ENCODE measurements at regions not wholly inside any gene's neighbourhood (a gene's known extent, or its start where the extent isn't known, plus 50 kb on each side); places are given as distances from the start of the nearest gene placed in this dataset.

DNA sequence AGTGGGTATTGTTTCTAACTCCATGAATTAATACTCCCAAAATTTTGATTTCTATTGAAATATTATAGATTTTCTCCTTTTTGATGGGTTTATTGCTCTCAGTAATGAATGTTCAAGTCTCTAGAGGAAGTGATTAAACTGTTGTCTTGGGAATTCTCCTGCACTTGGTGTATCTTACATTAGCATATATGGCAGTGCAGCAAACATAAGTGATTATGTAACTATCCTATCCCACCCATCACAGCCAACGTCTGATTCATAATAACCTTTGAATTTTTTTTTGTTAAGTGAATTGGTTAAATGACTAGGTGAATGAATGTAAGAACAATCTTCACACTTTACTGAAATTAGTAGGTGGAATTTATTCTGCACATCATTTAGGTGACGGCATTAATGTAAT, 483.7 kb downstream of the TAF11L14 start:
- TF ChIP-seq, protein P1, sequence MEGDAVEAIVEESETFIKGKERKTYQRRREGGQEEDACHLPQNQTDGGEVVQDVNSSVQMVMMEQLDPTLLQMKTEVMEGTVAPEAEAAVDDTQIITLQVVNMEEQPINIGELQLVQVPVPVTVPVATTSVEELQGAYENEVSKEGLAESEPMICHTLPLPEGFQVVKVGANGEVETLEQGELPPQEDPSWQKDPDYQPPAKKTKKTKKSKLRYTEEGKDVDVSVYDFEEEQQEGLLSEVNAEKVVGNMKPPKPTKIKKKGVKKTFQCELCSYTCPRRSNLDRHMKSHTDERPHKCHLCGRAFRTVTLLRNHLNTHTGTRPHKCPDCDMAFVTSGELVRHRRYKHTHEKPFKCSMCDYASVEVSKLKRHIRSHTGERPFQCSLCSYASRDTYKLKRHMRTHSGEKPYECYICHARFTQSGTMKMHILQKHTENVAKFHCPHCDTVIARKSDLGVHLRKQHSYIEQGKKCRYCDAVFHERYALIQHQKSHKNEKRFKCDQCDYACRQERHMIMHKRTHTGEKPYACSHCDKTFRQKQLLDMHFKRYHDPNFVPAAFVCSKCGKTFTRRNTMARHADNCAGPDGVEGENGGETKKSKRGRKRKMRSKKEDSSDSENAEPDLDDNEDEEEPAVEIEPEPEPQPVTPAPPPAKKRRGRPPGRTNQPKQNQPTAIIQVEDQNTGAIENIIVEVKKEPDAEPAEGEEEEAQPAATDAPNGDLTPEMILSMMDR (IDR thresholded peaks at IDR 0.05): no peak
- POLR2A ChIA-PET: interaction anchor here (0.6 kb wide), 1 partner anchor 1501 kb away, joined by 5 read pairs; no protein-coding TSS in a partner anchor
- no peak overlapping the region for H3K4me3 Mint-ChIP-seq
- no peak overlapping the region for H3K27ac Mint-ChIP-seq
- peaks cover 2% of the 10 kb centered on the region for H3K27me3 Mint-ChIP-seq
- no peak for DNase-seq
- ATAC-seq (ENCODE audit: low read depth): no peak
- CTCF ChIA-PET: no interaction called here
- no peaks in the 10 kb centered on the region for H3K4me1 Mint-ChIP-seq
- intact Hi-C loops (cut with micrococcal nuclease): no loop called here
- H3K9me3 Mint-ChIP-seq: no peaks in the 10 kb centered on the region
- no peaks in the 10 kb centered on the region for H3K36me3 Mint-ChIP-seq (ENCODE audit: low read depth)

DNA sequence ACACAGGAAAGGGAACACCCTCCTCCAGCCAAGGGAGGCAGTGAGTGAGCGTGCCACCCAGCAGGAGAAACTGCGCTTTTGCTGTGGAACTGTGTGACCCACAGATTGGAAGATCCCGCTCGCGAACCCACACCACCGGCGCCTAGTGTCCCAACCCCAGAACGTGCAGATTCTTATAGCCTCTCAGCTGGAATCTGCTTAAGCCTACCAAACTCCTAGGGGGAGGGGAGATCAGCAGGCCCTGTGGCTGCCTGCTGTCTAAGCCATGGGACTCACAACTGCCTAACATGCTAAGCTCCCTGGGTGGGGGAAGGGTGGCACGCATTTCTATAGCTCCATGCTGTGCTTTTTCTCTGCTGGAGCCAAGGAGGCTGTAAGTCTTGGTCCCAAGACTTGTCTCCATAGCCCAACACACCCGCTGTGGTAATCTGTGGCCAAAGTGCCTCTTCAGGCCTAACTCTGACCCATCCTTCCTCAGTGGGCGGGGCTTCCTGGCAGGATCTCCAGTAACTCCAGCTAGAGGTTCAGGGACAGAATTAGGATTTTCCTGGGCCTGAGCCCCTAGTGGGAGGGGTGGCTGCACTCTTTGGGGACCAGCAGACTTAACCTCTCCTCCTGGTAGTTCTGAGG, 485.0 kb downstream of the TAF11L14 start:
- no peak for ATAC-seq (ENCODE audit: low read depth)
- H3K4me3 Mint-ChIP-seq: no peak overlapping the region
- CTCF ChIA-PET: no interaction called here
- H3K9me3 Mint-ChIP-seq: peaks cover 2% of the 10 kb centered on the region
- no peak for DNase-seq
- no peaks in the 10 kb centered on the region for H3K4me1 Mint-ChIP-seq
- no peak overlapping the region for H3K27ac Mint-ChIP-seq
- POLR2A ChIA-PET: no interaction called here
- intact Hi-C loops (cut with micrococcal nuclease): no loop called here
- TF ChIP-seq, protein P1 (IDR thresholded peaks at IDR 0.05): no peak
- no peaks in the 10 kb centered on the region for H3K36me3 Mint-ChIP-seq (ENCODE audit: low read depth)
- H3K27me3 Mint-ChIP-seq: peaks cover 2% of the 10 kb centered on the region

DNA sequence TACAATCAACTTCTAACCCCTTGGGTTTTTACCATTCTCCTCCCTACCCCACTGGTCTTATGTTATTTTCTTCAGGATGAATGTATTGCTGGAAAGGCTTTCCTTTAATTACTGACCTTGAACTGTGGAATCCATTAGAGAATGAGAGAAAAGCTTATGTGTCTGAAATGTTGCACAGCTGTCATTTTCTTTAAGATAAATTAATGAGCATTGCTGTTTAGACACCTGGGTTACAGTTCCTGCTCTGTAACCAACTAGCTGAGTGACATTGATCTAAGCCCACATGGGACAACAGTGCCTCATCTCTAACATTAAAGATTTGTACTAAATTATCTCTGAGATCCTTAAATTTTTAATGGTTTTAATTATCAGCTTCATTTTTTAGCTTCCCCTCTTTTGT, 507.0 kb downstream of the TAF11L14 start:
- intact Hi-C loops (cut with micrococcal nuclease): no loop called here
- no peaks in the 10 kb centered on the region for H3K27me3 Mint-ChIP-seq
- no peak overlapping the region for H3K4me3 Mint-ChIP-seq
- TF ChIP-seq, protein P1 (IDR thresholded peaks at IDR 0.05): no peak
- no peak for ATAC-seq (ENCODE audit: low read depth)
- peaks cover 11% of the 10 kb centered on the region for H3K9me3 Mint-ChIP-seq
- no peak overlapping the region for H3K27ac Mint-ChIP-seq
- no peak for DNase-seq
- POLR2A ChIA-PET: no interaction called here
- CTCF ChIA-PET: interaction anchor here (1.9 kb wide), 1 partner anchor 925 kb away, joined by 9 read pairs; no protein-coding TSS in a partner anchor
- no peaks in the 10 kb centered on the region for H3K36me3 Mint-ChIP-seq (ENCODE audit: low read depth)
- H3K4me1 Mint-ChIP-seq: no peaks in the 10 kb centered on the region

DNA sequence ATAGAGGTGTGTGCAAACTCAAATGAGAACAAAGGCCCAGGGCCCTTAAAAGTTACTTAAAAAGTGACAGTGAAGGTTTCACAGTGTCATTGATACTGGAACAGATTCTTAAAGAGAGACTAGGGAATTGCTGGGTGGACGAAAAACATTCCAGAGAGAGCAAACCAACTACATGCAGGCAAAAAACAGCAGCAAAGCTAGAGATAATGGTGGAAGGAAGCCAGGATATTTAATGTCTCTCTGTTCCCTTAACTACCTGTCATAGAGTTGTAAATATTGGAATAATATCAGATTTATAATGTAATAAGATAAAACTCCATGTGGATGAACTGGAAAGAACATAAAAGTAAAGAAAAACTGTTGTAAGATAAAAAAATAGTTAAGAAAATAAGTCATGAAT, 508.6 kb downstream of the TAF11L14 start:
- intact Hi-C loops (cut with micrococcal nuclease): no loop called here
- no peaks in the 10 kb centered on the region for H3K27me3 Mint-ChIP-seq
- H3K4me1 Mint-ChIP-seq: no peaks in the 10 kb centered on the region
- no peak overlapping the region for H3K27ac Mint-ChIP-seq
- peaks cover 7% of the 10 kb centered on the region for H3K9me3 Mint-ChIP-seq
- POLR2A ChIA-PET: no interaction called here
- no peaks in the 10 kb centered on the region for H3K36me3 Mint-ChIP-seq (ENCODE audit: low read depth)
- TF ChIP-seq, protein P1 (IDR thresholded peaks at IDR 0.05): no peak
- CTCF ChIA-PET: no interaction called here
- ATAC-seq (ENCODE audit: low read depth) (no peak), DNase-seq (no peak)
- no peak overlapping the region for H3K4me3 Mint-ChIP-seq

DNA sequence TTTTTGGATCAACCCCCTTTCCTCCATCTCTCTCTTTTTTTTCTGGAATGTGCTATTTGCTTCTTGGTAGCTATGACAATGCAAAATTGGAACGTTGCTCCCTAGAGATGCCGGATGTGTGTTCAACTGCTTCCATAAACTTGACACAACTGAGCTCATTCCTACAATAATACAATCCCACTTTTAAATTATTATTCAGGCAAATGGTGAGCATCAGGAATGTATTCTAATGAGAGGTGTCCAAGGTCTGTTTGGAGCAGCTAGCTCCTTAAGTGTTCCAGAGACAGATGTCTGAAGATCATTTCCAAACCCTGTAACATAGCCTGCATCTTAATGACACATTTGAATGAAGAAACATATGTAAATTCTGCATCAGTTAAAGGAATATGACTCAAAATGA, 518.4 kb downstream of the TAF11L14 start:
- POLR2A ChIA-PET: no interaction called here
- no peak overlapping the region for H3K4me3 Mint-ChIP-seq

More for the DNA sequence above, 518.4 kb downstream of the TAF11L14 start:
- Mint-ChIP-seq H3K4me1 (no peaks in the 10 kb centered on the region), H3K9me3 (no peaks in the 10 kb centered on the region), H3K36me3 (ENCODE audit: low read depth) (no peaks in the 10 kb centered on the region), H3K27me3 (no peaks in the 10 kb centered on the region), H3K27ac (no peak overlapping the region)
- ATAC-seq (ENCODE audit: low read depth) (no peak), DNase-seq (no peak)
- TF ChIP-seq, protein P1 (IDR thresholded peaks at IDR 0.05): no peak
- CTCF ChIA-PET: no interaction called here
- intact Hi-C loops (cut with micrococcal nuclease): no loop called here

All from activated B cell treated with CpG ODN at 0.5 μM for 24 hours (primary cell).